ENCODE measurements at regions not wholly inside any gene's neighbourhood (a gene's known extent, or its start where the extent isn't known, plus 50 kb on each side); places are given as distances from the start of the nearest gene placed in this dataset.

DNA sequence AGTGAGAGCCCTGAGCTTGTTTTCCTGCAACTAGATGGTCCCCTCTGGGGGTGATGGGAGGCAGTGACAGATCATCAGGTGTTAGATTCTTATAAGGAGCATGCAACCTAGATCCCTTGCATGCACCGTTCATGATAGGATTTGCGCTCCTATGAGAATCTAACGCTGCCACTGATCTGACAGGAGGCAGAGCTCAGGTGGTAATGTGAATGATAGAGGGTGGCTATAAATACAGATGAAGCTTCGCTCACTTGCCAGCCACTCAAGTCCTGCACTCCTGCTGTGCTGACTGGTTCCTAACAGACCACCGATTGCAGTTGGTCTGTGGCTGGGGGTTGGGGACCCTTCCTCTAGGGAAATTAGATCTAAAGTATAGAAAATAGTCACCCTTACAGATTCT, 290.6 kb upstream of the ADCY2 start:
- TF ChIP-seq, protein P1, sequence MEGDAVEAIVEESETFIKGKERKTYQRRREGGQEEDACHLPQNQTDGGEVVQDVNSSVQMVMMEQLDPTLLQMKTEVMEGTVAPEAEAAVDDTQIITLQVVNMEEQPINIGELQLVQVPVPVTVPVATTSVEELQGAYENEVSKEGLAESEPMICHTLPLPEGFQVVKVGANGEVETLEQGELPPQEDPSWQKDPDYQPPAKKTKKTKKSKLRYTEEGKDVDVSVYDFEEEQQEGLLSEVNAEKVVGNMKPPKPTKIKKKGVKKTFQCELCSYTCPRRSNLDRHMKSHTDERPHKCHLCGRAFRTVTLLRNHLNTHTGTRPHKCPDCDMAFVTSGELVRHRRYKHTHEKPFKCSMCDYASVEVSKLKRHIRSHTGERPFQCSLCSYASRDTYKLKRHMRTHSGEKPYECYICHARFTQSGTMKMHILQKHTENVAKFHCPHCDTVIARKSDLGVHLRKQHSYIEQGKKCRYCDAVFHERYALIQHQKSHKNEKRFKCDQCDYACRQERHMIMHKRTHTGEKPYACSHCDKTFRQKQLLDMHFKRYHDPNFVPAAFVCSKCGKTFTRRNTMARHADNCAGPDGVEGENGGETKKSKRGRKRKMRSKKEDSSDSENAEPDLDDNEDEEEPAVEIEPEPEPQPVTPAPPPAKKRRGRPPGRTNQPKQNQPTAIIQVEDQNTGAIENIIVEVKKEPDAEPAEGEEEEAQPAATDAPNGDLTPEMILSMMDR (IDR thresholded peaks at IDR 0.05) = no peak
- TF ChIP-seq POLR2A (IDR thresholded peaks at IDR 0.05) = no peak

All from esophagus squamous epithelium (tissue), 4 donors.